HG02885 (cell line): ENCODE measurements at regions not wholly inside any gene's neighbourhood (a gene's known extent, or its start where the extent isn't known, plus 50 kb on each side); places are given as distances from the start of the nearest gene placed in this dataset.

Experiments
- ATAC-seq: cut with Tn5 transposase; IDR thresholded peaks from one replicate; pipeline ENCODE4 v1.9.1; 2021; ENCODE audit warnings: mild to moderate bottlenecking; ENCODE audit not compliant: unreplicated experiment, poor library complexity

DNA sequence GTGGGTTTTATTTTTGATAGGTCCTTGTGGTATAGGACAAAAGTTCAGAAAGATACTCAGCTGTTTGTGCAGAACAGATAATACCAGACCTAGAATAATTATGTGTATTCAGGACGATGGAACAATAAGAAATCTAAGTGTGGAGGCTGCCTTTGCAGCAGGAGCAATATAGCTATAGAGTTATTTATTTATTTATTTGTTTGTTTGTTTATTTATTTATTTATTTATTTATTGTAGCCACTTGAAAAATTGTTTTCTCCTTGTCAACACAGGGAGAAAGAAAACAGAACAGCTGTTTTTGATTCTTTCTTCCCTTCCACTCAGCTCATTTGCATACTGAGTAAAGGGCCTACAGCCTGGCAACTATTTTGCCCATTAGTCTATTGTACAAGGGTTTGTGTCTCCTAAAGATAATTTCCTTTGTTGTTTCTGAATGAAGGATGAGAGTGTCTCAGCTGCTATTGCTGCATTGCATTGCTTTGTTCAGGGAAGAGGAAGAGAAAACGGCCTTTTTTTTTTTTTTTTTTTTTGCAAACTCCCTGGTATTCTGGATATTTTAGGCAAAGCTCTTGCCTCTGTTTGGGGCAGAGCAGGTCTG, 56.0 kb upstream of the ESX1 start:
- ATAC-seq = no peak

DNA sequence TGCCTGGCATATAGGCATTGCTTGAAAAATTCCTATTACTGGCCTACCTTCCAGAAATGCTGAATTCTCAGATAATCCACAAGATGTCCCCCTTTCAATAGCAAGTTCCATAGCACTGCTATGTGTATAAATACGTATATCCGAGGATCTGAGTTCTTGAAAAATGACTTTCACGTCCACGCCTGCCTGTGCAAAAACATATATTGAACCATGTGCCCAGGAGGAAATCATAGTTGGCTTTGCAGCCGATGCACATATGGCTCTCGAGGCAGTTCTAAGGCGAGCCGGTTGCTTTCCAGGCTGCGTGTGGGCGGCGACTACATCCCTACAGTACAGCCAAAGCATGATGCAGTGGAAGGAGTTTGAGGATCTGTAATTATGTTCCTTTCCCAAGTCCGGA, 55.4 kb upstream of the ESX1 start:
- no peak for ATAC-seq

DNA sequence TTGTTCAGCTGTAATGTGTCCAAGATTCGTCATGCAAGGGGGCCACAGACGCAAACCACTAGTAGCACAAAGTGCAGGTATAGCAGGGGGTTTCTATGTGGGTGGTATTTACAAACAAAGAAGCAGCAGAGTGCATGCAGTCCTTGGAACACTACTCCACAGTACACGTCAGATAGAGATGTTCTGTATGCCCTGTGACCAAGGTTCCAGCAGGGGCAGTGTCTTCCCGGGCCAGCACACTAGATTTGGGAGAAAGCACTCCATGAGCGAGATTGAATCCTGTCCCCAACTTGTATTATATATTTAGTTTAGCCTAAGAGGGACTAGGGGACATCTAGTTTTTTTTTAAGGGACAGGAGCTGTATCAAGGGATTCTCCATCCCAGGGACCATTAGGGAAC, 54.4 kb upstream of the ESX1 start:
- no peak for ATAC-seq

GRCh38 chrX:104307341-104307740, 52.6 kb upstream of the ESX1 start:
- ATAC-seq = no peak

- ATAC-seq = no peak
Measured at GRCh38 chrX:104306180-104306579, 51.4 kb upstream of the ESX1 start.
